Caco-2 (cell line): ENCODE measurements at regions not wholly inside any gene's neighbourhood (a gene's known extent, or its start where the extent isn't known, plus 50 kb on each side); places are given as distances from the start of the nearest gene placed in this dataset.
A peak's percentile ranks its signal among the peaks of the same experiment; 100 is the strongest.

ENCODE experiments used
- BruUV-seq: library from RNA; stranded (reverse); fragments of 400-500 nt; replicated peaks from 2 replicates; lab custom pipeline; 2021; lab: Mats Ljungman, UMichigan
- CTCF ChIA-PET: fragments of 300-600 bp; sonication (Branson Sonifier 250); formaldehyde crosslinking; loops from one replicate; lab custom pipeline; 2022; ENCODE audit warnings: antibody characterized with exemption; lab: Charles Lee
- POLR2A ChIA-PET: fragments of 300-600 bp; sonication (Branson Sonifier 250); formaldehyde crosslinking; loops from one replicate; lab custom pipeline; 2022; ENCODE audit warnings: antibody characterized with exemption; lab: Charles Lee
- DNase-seq, 2 experiments: peaks; one replicate each; pipeline versions ENCODE4 v3.0.0 to v3.0.0-alpha.2; 2020 to 2022
- H3K27me3 ChIP-seq: replicated peaks from 2 replicates; pipeline ENCODE4 v1.6.0; 2011; ENCODE audit warnings: low read length; ENCODE audit not compliant: control insufficient read depth, insufficient read depth
- H3K36me3 ChIP-seq: 2 replicates; pipeline ENCODE4 v1.5.1; 2011; ENCODE audit warnings: low read length; ENCODE audit not compliant: control insufficient read depth, insufficient read depth
- H3K4me1 ChIP-seq: fragments of 250-450 bp; sonication (Bioruptor Pico); 2 replicates; pipeline ENCODE4 v1.5.1; 2020; ENCODE audit warnings: mild to moderate bottlenecking
- H3K4me3 ChIP-seq: 2 replicates; pipeline ENCODE4 v1.5.1; 2011; ENCODE audit warnings: low read depth, mild to moderate bottlenecking, control low read depth, low read length
- H3K9me3 ChIP-seq: fragments of 250-450 bp; sonication (Bioruptor Pico); 2 replicates; pipeline ENCODE4 v1.5.1; 2020; ENCODE audit warnings: mild to moderate bottlenecking, moderate library complexity
- H3K27ac Mint-ChIP-seq: one replicate; pipeline ENCODE4 v1.8.0; 2022; ENCODE audit warnings: mixed read lengths; ENCODE audit not compliant: unreplicated experiment
- H3K27me3 Mint-ChIP-seq: one replicate; pipeline ENCODE4 v1.8.0; 2022; ENCODE audit warnings: mixed read lengths; ENCODE audit not compliant: insufficient read depth, unreplicated experiment
- H3K36me3 Mint-ChIP-seq: one replicate; pipeline ENCODE4 v1.8.0; 2022; ENCODE audit warnings: mild to moderate bottlenecking, mixed read lengths; ENCODE audit not compliant: insufficient read depth, unreplicated experiment
- H3K4me1 Mint-ChIP-seq: one replicate; pipeline ENCODE4 v1.8.0; 2022; ENCODE audit warnings: low read depth, mixed read lengths; ENCODE audit not compliant: unreplicated experiment
- H3K4me3 Mint-ChIP-seq: one replicate; pipeline ENCODE4 v1.8.0; 2022; ENCODE audit warnings: mild to moderate bottlenecking, moderate library complexity, mixed read lengths; ENCODE audit not compliant: unreplicated experiment
- H3K9me3 Mint-ChIP-seq: one replicate; pipeline ENCODE4 v1.8.0; 2022; ENCODE audit warnings: mixed read lengths; ENCODE audit not compliant: unreplicated experiment
- CTCF ChIP-seq, 2 experiments: fragments of 200-600 bp in 1 of 2; IDR thresholded peaks; 1 replicate in 1 of 2; 2 replicates in 1 of 2; pipeline versions ENCODE4 v1.5.1 to v1.8.0; 2011 to 2022; ENCODE audit warnings: antibody characterized with exemption in 1 of 2, control low read depth in 1 of 2, inconsistent platforms in 1 of 2, low read depth in 1 of 2, low read length in 1 of 2, mild to moderate bottlenecking in 1 of 2, moderate library complexity in 1 of 2; ENCODE audit not compliant: insufficient read depth in 1 of 2, severe bottlenecking in 1 of 2, unreplicated experiment in 1 of 2
- intact Hi-C: fragments of 100-400 bp; cut with micrococcal nuclease; formaldehyde crosslinking; loops from one replicate; pipeline ENCODE4 v1.10.0; 2022; ENCODE audit not compliant: unreplicated experiment

- no TSS peak for BruUV-seq
- Histone ChIP-seq H3K27me3 (no peaks in the 10 kb centered on the region), H3K36me3 (no peaks in the 10 kb centered on the region), H3K4me3 (no peak overlapping the region), H3K9me3 (no peaks in the 10 kb centered on the region), H3K4me1 (peaks cover 56% of the 10 kb centered on the region)
- intact Hi-C loops: loop anchor here (1.0 to 10.0 kb wide), 3 partner anchors 42 to 868 kb away; no protein-coding TSS in a partner anchor
- ChIA-PET POLR2A (no interaction called here), CTCF (no interaction called here)
- no peak overlapping the region for H3K4me3 Mint-ChIP-seq
- no peaks in the 10 kb centered on the region for H3K36me3 Mint-ChIP-seq
- DNase-seq: peak in 1 of 2 experiments; percentile 71
- H3K27ac Mint-ChIP-seq: no peak overlapping the region
- no peaks in the 10 kb centered on the region for H3K9me3 Mint-ChIP-seq
- peaks cover 14% of the 10 kb centered on the region for H3K4me1 Mint-ChIP-seq
- H3K27me3 Mint-ChIP-seq: peaks cover 10% of the 10 kb centered on the region
- TF ChIP-seq CTCF (IDR thresholded peaks at IDR 0.05; ENCODE audit: insufficient read depth in 1 of 2, low read depth in 1 of 2, low read length in 1 of 2, severe bottlenecking in 1 of 2, unreplicated experiment in 1 of 2): no peak
Measured at GRCh38 chr10:61066661-61067344, 122.8 kb upstream of the RHOBTB1 start.

DNA sequence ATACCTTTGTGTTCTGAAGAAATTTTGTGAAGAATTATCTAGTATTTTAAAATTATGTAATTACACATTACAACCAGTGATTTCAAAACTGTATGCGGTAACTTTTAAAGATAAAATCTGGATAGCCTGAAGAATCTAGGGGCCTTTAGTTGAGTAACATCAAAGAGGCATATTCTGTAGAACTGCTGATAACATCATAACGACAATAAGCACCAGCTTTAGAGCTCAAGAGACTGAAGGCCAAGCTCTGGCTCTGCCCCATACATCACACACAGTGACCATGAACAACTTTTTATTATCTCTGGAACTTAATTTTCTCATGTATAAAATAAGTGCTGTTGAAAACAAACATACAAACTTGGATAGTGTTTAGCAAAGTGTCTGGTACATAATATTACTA is 121.1 kb upstream of the RHOBTB1 start:
- Mint-ChIP-seq H3K9me3 (no peaks in the 10 kb centered on the region), H3K4me3 (no peak overlapping the region), H3K27me3 (peaks cover 13% of the 10 kb centered on the region), H3K36me3 (no peaks in the 10 kb centered on the region), H3K4me1 (peaks cover 14% of the 10 kb centered on the region), H3K27ac (no peak overlapping the region)
- Histone ChIP-seq H3K27me3 (no peaks in the 10 kb centered on the region), H3K36me3 (no peaks in the 10 kb centered on the region), H3K4me3 (no peak overlapping the region), H3K4me1 (peaks cover 56% of the 10 kb centered on the region), H3K9me3 (no peaks in the 10 kb centered on the region)
- ChIA-PET CTCF (no interaction called here), POLR2A (no interaction called here)
- BruUV-seq: no TSS peak
- TF ChIP-seq CTCF (IDR thresholded peaks at IDR 0.05; ENCODE audit: insufficient read depth in 1 of 2, low read depth in 1 of 2, low read length in 1 of 2, severe bottlenecking in 1 of 2, unreplicated experiment in 1 of 2): no peak
- peak in 1 of 2 experiments; percentile 49 for DNase-seq
- intact Hi-C loops: loop anchor here (10.0 kb wide), 1 partner anchor 870 kb away; no protein-coding TSS in a partner anchor

GRCh38 chr10:61064356-61064755 is 120.4 kb upstream of the RHOBTB1 start:
- no peak for DNase-seq
- no peaks in the 10 kb centered on the region for H3K27me3 ChIP-seq
- Mint-ChIP-seq H3K36me3 (no peaks in the 10 kb centered on the region), H3K27ac (no peak overlapping the region), H3K27me3 (peaks cover 17% of the 10 kb centered on the region), H3K4me3 (no peak overlapping the region), H3K4me1 (peaks cover 14% of the 10 kb centered on the region), H3K9me3 (no peaks in the 10 kb centered on the region)
- H3K36me3 ChIP-seq: no peaks in the 10 kb centered on the region
- no peak overlapping the region for H3K4me3 ChIP-seq
- ChIA-PET POLR2A (no interaction called here), CTCF (no interaction called here)
- no peak for TF ChIP-seq CTCF (IDR thresholded peaks at IDR 0.05; ENCODE audit: insufficient read depth in 1 of 2, low read depth in 1 of 2, low read length in 1 of 2, severe bottlenecking in 1 of 2, unreplicated experiment in 1 of 2)
- H3K9me3 ChIP-seq: no peaks in the 10 kb centered on the region
- intact Hi-C loops: loop anchor here (1.0 to 10.0 kb wide), 3 partner anchors 47 to 870 kb away; no protein-coding TSS in a partner anchor
- no TSS peak for BruUV-seq
- peaks cover 56% of the 10 kb centered on the region for H3K4me1 ChIP-seq
